Endothelial cell of umbilical vein (primary cell): ENCODE measurements at regions not wholly inside any gene's neighbourhood (a gene's known extent, or its start where the extent isn't known, plus 50 kb on each side); places are given as distances from the start of the nearest gene placed in this dataset.

Experiments used
- BruUV-seq: library from RNA; stranded (reverse); fragments of 400-500 nt; replicated peaks from 2 replicates; lab custom pipeline; 2021; lab: Mats Ljungman, UMichigan
- CTCF ChIA-PET: fragments of 300-600, 350-600 bp; sonication (Branson Sonifier 250); formaldehyde crosslinking; loops from one replicate; lab custom pipeline; 2021; ENCODE audit warnings: antibody characterized with exemption, inconsistent platforms; lab: Charles Lee
- POLR2A ChIA-PET: fragments of 300-600, 350-600 bp; sonication (Branson Sonifier 250); formaldehyde crosslinking; loops from one replicate; lab custom pipeline; 2021; ENCODE audit warnings: antibody characterized with exemption, inconsistent platforms; lab: Charles Lee
- DNase-seq: peaks from one replicate; pipeline ENCODE4 v3.0.0-alpha.2; 2011; ENCODE audit warnings: low read depth, low spot score
- FAIRE-seq: peaks from 2 replicates; lab custom pipeline; 2011; peaks lifted over from hg19 to GRCh38; lab: Jason Lieb, UNC
- H2AFZ ChIP-seq: 2 replicates; pipeline ENCODE4 v1.6.0; 2012; ENCODE audit warnings: low read depth, low read length, control low read depth, inconsistent platforms
- H3K27ac ChIP-seq: 2 replicates; pipeline ENCODE4 v1.5.1; 2011; ENCODE audit warnings: low read depth, mild to moderate bottlenecking, control low read depth, low read length, moderate library complexity; ENCODE audit not compliant: insufficient read depth
- H3K27me3 ChIP-seq, 2 experiments: 2 replicates each; pipeline versions ENCODE4 v1.6.0 to v1.6.1; 2011; ENCODE audit warnings: low read length in 2 of 2, mixed read lengths in 1 of 2; ENCODE audit not compliant: control insufficient read depth in 2 of 2, insufficient read depth in 2 of 2
- H3K36me3 ChIP-seq, 2 experiments: 2 replicates in 1 of 2; 3 replicates in 1 of 2; pipeline ENCODE4 v1.5.1; 2011; ENCODE audit warnings: low read length in 2 of 2, mild to moderate bottlenecking in 1 of 2, moderate library complexity in 1 of 2; ENCODE audit not compliant: control insufficient read depth in 2 of 2, insufficient read depth in 2 of 2; ENCODE audit errors: extremely low read depth in 1 of 2
- H3K4me1 ChIP-seq: 3 replicates; pipeline ENCODE4 v1.5.1; 2011; ENCODE audit warnings: mild to moderate bottlenecking, low read length; ENCODE audit not compliant: control insufficient read depth, insufficient read depth; ENCODE audit errors: extremely low read depth
- H3K4me2 ChIP-seq: 2 replicates; pipeline ENCODE4 v1.6.1; 2011; ENCODE audit warnings: low read length, control low read depth, mixed read lengths; ENCODE audit not compliant: insufficient read depth
- H3K4me3 ChIP-seq, 3 experiments: fragments of 200-600 bp in 1 of 3; sonication (generic), shearing (Covaris generic) in 1 of 3; replicated peaks in 1 of 3; 2 replicates each; pipeline ENCODE4 v1.5.1; 2011 to 2016; ENCODE audit warnings: control low read depth in 3 of 3, low read length in 3 of 3, mild to moderate bottlenecking in 2 of 3, inconsistent platforms in 1 of 3, low read depth in 1 of 3, moderate library complexity in 1 of 3; ENCODE audit not compliant: insufficient read depth in 1 of 3
- H3K79me2 ChIP-seq: 2 replicates; pipeline ENCODE4 v1.6.0; 2012; ENCODE audit warnings: low read length, inconsistent platforms; ENCODE audit not compliant: control insufficient read depth, insufficient read depth
- H3K9ac ChIP-seq: replicated peaks from 2 replicates; pipeline ENCODE3; 2011; ENCODE audit warnings: low read length, control low read depth; ENCODE audit not compliant: insufficient read depth; ENCODE audit errors: extremely low read depth
- H3K9me1 ChIP-seq: replicated peaks from 3 replicates; pipeline ENCODE4 v1.6.0; 2011; ENCODE audit warnings: mild to moderate bottlenecking, low read length; ENCODE audit not compliant: control insufficient read depth, insufficient read depth; ENCODE audit errors: extremely low read depth
- H3K9me3 ChIP-seq: replicated peaks from 2 replicates; pipeline ENCODE4 v1.5.1; 2012; ENCODE audit warnings: low read length, inconsistent platforms; ENCODE audit not compliant: control insufficient read depth, insufficient read depth
- H4K20me1 ChIP-seq: replicated peaks from 2 replicates; pipeline ENCODE3; 2011; ENCODE audit warnings: mild to moderate bottlenecking, low read length; ENCODE audit not compliant: control insufficient read depth, insufficient read depth; ENCODE audit errors: extremely low read depth
- EZH2 ChIP-seq: IDR thresholded peaks from 2 replicates; pipeline ENCODE4 v1.6.1; 2012; ENCODE audit warnings: borderline replicate concordance, low read depth, mild to moderate bottlenecking, moderate library complexity, low read length, inconsistent platforms; ENCODE audit not compliant: severe bottlenecking
- FOS ChIP-seq: IDR thresholded peaks from 2 replicates; pipeline ENCODE4 v1.6.1; 2011; ENCODE audit warnings: mild to moderate bottlenecking, low read length, moderate library complexity, borderline replicate concordance; ENCODE audit not compliant: insufficient read depth
- GATA2 ChIP-seq: IDR thresholded peaks from 2 replicates; pipeline ENCODE4 v1.7.0; 2011; ENCODE audit warnings: low read depth, mild to moderate bottlenecking, moderate library complexity, mixed read lengths, low read length; ENCODE audit not compliant: insufficient read length, insufficient read depth
- JUN ChIP-seq: IDR thresholded peaks from 2 replicates; pipeline ENCODE4 v1.6.1; 2011; ENCODE audit warnings: borderline replicate concordance, low read depth; ENCODE audit not compliant: insufficient read length, insufficient read depth
- MYC ChIP-seq: IDR thresholded peaks from one replicate; pipeline ENCODE4 v1.6.1; 2011; ENCODE audit warnings: mild to moderate bottlenecking, low read depth, low read length
- POLR2A ChIP-seq: IDR thresholded peaks from 2 replicates; pipeline ENCODE4 v1.6.1; 2012; ENCODE audit warnings: low read depth, mild to moderate bottlenecking, control low read depth, low read length
- POLR2AphosphoS5 ChIP-seq: IDR thresholded peaks from 2 replicates; pipeline ENCODE4 v1.6.1; 2012; ENCODE audit warnings: low read depth, mild to moderate bottlenecking, control low read depth, low read length, moderate library complexity; ENCODE audit not compliant: insufficient read depth
- dilution Hi-C: fragments of 300-500 bp; cut with MboI; formaldehyde crosslinking; loops from one replicate; pipeline ENCODE4 v1.15.0; 2019; ENCODE audit warnings: low sequenced_read_pairs; ENCODE audit not compliant: extremely low pct_ligation_motif_present
- intact Hi-C: fragments of 100-400 bp; cut with micrococcal nuclease; formaldehyde crosslinking; loops from one replicate; pipeline ENCODE4 v1.10.0; 2022
- TF ChIP-seq, protein P1 (sequence below): IDR thresholded peaks from 2 replicates; pipeline ENCODE4 v1.6.1; 2011; ENCODE audit not compliant: insufficient read depth, insufficient read length
- TF ChIP-seq, protein P2 (sequence below), 2 donors: IDR thresholded peaks; 1 replicate in 1 of 2; 2 replicates in 1 of 2; pipeline ENCODE4 v1.5.1; 2011; ENCODE audit warnings: low read length in 2 of 2, mild to moderate bottlenecking in 2 of 2, moderate library complexity in 2 of 2, control low read depth in 1 of 2, inconsistent platforms in 1 of 2, low read depth in 1 of 2; ENCODE audit not compliant: insufficient read depth in 1 of 2; ENCODE audit errors: extremely low read depth in 1 of 2

DNA sequence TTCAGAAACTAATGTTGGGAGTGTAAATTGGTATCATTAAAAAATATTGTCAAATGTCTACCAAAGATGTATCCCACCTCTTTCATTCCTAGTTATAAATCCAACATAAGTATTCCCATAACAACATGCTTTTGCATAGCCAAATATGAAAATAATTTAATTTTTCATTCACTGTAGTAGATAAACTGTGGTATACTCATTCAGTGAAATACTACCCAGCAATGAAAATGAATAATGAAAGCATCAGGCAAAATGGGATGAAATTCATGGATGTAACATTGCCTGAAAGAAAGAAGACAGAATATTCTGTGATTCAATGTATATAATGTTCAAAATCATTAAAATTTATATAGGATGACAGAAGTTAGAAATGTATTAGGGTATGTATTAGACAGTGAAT lies 629.0 kb upstream of the MBL2 start:
- H3K9ac ChIP-seq, result no peak overlapping the region
- dilution Hi-C loops, result no loop called here

DNA sequence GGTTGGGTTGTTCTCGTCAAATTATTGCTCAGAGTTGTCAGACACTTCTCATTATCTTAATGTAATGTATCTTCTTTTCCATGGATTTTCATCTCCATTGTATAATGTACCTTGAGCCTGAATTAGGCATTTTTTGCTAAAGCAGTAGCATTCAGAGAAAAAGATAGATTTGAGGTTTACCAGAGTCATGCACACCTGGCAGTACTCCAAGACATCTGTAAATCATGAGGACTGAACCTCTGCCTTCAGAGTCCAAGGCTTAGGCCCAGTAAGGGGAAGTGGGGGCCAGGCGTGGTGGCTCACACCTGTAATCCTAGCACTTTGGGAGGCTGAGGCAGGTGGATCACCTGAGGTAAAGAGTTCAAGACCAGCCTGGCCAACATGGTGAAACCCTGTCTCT lies 624.3 kb upstream of the MBL2 start:
- H3K27ac ChIP-seq, result no peak overlapping the region
- dilution Hi-C loops (no loop called here), intact Hi-C loops (no loop called here)
- no peaks in the 10 kb centered on the region for H3K36me3 ChIP-seq
- CTCF ChIA-PET, result no interaction called here
- DNase-seq (no peak), FAIRE-seq (no peak)
- TF ChIP-seq POLR2A (no peak), POLR2AphosphoS5 (no peak), FOS (no peak), GATA2 (no peak), JUN (no peak), MYC (no peak), EZH2 (no peak)
- TF ChIP-seq, protein P1, sequence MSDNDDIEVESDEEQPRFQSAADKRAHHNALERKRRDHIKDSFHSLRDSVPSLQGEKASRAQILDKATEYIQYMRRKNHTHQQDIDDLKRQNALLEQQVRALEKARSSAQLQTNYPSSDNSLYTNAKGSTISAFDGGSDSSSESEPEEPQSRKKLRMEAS, result no peak
- TF ChIP-seq, protein P2, sequence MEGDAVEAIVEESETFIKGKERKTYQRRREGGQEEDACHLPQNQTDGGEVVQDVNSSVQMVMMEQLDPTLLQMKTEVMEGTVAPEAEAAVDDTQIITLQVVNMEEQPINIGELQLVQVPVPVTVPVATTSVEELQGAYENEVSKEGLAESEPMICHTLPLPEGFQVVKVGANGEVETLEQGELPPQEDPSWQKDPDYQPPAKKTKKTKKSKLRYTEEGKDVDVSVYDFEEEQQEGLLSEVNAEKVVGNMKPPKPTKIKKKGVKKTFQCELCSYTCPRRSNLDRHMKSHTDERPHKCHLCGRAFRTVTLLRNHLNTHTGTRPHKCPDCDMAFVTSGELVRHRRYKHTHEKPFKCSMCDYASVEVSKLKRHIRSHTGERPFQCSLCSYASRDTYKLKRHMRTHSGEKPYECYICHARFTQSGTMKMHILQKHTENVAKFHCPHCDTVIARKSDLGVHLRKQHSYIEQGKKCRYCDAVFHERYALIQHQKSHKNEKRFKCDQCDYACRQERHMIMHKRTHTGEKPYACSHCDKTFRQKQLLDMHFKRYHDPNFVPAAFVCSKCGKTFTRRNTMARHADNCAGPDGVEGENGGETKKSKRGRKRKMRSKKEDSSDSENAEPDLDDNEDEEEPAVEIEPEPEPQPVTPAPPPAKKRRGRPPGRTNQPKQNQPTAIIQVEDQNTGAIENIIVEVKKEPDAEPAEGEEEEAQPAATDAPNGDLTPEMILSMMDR (IDR thresholded peaks at IDR 0.05; ENCODE audit: extremely low read depth in 1 of 2, insufficient read depth in 1 of 2, low read depth in 1 of 2, low read length in 2 of 2), result no peak
- H3K4me2 ChIP-seq, result no peak overlapping the region
- H3K4me3 ChIP-seq, result no peak overlapping the region
- no peaks in the 10 kb centered on the region for H3K4me1 ChIP-seq
- H4K20me1 ChIP-seq, result no peaks in the 10 kb centered on the region
- H3K9me3 ChIP-seq, result no peaks in the 10 kb centered on the region
- no peaks in the 10 kb centered on the region for H3K27me3 ChIP-seq
- H3K79me2 ChIP-seq, result no peaks in the 10 kb centered on the region
- BruUV-seq, result no TSS peak
- no peak overlapping the region for H3K9ac ChIP-seq
- POLR2A ChIA-PET, result no interaction called here
- no peaks in the 10 kb centered on the region for H3K9me1 ChIP-seq
- no peak overlapping the region for H2AFZ ChIP-seq

More for the DNA sequence above, 629.0 kb upstream of the MBL2 start:
- Histone ChIP-seq H2AFZ (no peak overlapping the region), H3K9me3 (no peaks in the 10 kb centered on the region), H4K20me1 (no peaks in the 10 kb centered on the region), H3K4me1 (peaks cover 19% of the 10 kb centered on the region), H3K4me3 (no peak overlapping the region), H3K36me3 (no peaks in the 10 kb centered on the region), H3K4me2 (no peak overlapping the region), H3K79me2 (no peaks in the 10 kb centered on the region), H3K27me3 (no peaks in the 10 kb centered on the region), H3K9me1 (no peaks in the 10 kb centered on the region), H3K27ac (no peak overlapping the region)
- CTCF ChIA-PET, result no interaction called here
- TF ChIP-seq POLR2AphosphoS5, result no peak
- POLR2A ChIA-PET, result no interaction called here
- intact Hi-C loops, result loop anchor here (10.0 kb wide), 1 partner anchor 267 kb away; no protein-coding TSS in a partner anchor
- BruUV-seq, result no TSS peak
- FAIRE-seq (no peak), DNase-seq (no peak)
